ENCODE measurements at regions not wholly inside any gene's neighbourhood (a gene's known extent, or its start where the extent isn't known, plus 50 kb on each side); places are given as distances from the start of the nearest gene placed in this dataset.

GRCh38 chr1:87791931-87792740, 463.5 kb downstream of the LMO4 start:
- no peak for DNase-seq

- DNase-seq, result no peak
Measured at GRCh38 chr1:87794788-87795614, 466.3 kb downstream of the LMO4 start.

GRCh38 chr1:87795615-87796337, 467.1 kb downstream of the LMO4 start:
- DNase-seq, result no peak

- DNase-seq, result no peak
Measured at GRCh38 chr1:87796471-87796901, 467.8 kb downstream of the LMO4 start.

- DNase-seq, result no peak
Measured at GRCh38 chr1:87799451-87799850, 470.8 kb downstream of the LMO4 start.

GRCh38 chr1:87800006-87800405, 471.3 kb downstream of the LMO4 start:
- no peak for DNase-seq

GRCh38 chr1:87803375-87803774, 474.7 kb downstream of the LMO4 start:
- DNase-seq, result no peak

GRCh38 chr1:87804128-87804527, 475.4 kb downstream of the LMO4 start:
- DNase-seq, result no peak

GRCh38 chr1:87805666-87806378, 477.1 kb downstream of the LMO4 start:
- DNase-seq, result no peak

GRCh38 chr1:87806379-87807094, 477.9 kb downstream of the LMO4 start:
- no peak for DNase-seq

GRCh38 chr1:87810166-87810565, 481.5 kb downstream of the LMO4 start:
- DNase-seq, result no peak

- no peak for DNase-seq
Measured at GRCh38 chr1:87812871-87813577, 484.3 kb downstream of the LMO4 start.

GRCh38 chr1:87814573-87814972, 485.9 kb downstream of the LMO4 start:
- DNase-seq, result no peak

- no peak for DNase-seq
Measured at GRCh38 chr1:87816646-87817045, 488.0 kb downstream of the LMO4 start.

GRCh38 chr1:87820668-87821334, 492.1 kb downstream of the LMO4 start:
- no peak for DNase-seq

- DNase-seq, result no peak
Measured at GRCh38 chr1:87821335-87821697, 492.6 kb downstream of the LMO4 start.

GRCh38 chr1:87826681-87827251, 498.1 kb downstream of the LMO4 start:
- DNase-seq, result no peak

GRCh38 chr1:87829360-87829759, 500.7 kb downstream of the LMO4 start:
- DNase-seq, result no peak

GRCh38 chr1:87830432-87830978, 501.8 kb downstream of the LMO4 start:
- no peak for DNase-seq

- no peak for DNase-seq
Measured at GRCh38 chr1:87833166-87833565, 504.5 kb downstream of the LMO4 start.

Measured in GOT3 (cell line).